Bronchial epithelial cell (primary cell): ENCODE measurements at regions not wholly inside any gene's neighbourhood (a gene's known extent, or its start where the extent isn't known, plus 50 kb on each side); places are given as distances from the start of the nearest gene placed in this dataset.

Experiments used
- DNase-seq: peaks from one replicate; pipeline ENCODE4 v3.0.0-alpha.2; 2010; ENCODE audit warnings: low read depth
- FAIRE-seq: peaks from 2 replicates; lab custom pipeline; 2011; peaks lifted over from hg19 to GRCh38; lab: Jason Lieb, UNC
- H3K27me3 ChIP-seq: 2 replicates; pipeline ENCODE4 v1.5.1; 2011; ENCODE audit warnings: low read length; ENCODE audit not compliant: control insufficient read depth, insufficient read depth
- H3K36me3 ChIP-seq: 2 replicates; pipeline ENCODE4 v1.5.1; 2011; ENCODE audit warnings: low read length; ENCODE audit not compliant: control insufficient read depth, insufficient read depth
- H3K4me3 ChIP-seq: 2 replicates; pipeline ENCODE4 v1.5.1; 2011; ENCODE audit warnings: mild to moderate bottlenecking, low read depth, low read length, control low read depth
- TF ChIP-seq, protein P1 (sequence below): IDR thresholded peaks from 2 replicates; pipeline ENCODE4 v1.5.1; 2011; ENCODE audit warnings: mild to moderate bottlenecking, moderate library complexity, low read length, control low read depth, inconsistent platforms; ENCODE audit not compliant: insufficient read depth, severe bottlenecking

GRCh38 chr10:78533098-78533497 is 499.4 kb downstream of the RPS24 start:
- H3K4me3 ChIP-seq = no peak overlapping the region
- H3K27me3 ChIP-seq = no peaks in the 10 kb centered on the region

GRCh38 chr10:78533776-78534175 is 500.1 kb downstream of the RPS24 start:
- Histone ChIP-seq H3K4me3 (no peak overlapping the region), H3K27me3 (no peaks in the 10 kb centered on the region), H3K36me3 (no peaks in the 10 kb centered on the region)
- no peak for DNase-seq
- peak; percentile 83 for FAIRE-seq
- TF ChIP-seq, protein P1, sequence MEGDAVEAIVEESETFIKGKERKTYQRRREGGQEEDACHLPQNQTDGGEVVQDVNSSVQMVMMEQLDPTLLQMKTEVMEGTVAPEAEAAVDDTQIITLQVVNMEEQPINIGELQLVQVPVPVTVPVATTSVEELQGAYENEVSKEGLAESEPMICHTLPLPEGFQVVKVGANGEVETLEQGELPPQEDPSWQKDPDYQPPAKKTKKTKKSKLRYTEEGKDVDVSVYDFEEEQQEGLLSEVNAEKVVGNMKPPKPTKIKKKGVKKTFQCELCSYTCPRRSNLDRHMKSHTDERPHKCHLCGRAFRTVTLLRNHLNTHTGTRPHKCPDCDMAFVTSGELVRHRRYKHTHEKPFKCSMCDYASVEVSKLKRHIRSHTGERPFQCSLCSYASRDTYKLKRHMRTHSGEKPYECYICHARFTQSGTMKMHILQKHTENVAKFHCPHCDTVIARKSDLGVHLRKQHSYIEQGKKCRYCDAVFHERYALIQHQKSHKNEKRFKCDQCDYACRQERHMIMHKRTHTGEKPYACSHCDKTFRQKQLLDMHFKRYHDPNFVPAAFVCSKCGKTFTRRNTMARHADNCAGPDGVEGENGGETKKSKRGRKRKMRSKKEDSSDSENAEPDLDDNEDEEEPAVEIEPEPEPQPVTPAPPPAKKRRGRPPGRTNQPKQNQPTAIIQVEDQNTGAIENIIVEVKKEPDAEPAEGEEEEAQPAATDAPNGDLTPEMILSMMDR = no peak

More at GRCh38 chr10:78533098-78533497, 499.4 kb downstream of the RPS24 start:
- no peaks in the 10 kb centered on the region for H3K36me3 ChIP-seq
- FAIRE-seq = no peak
- TF ChIP-seq, protein P1 = no peak
- no peak for DNase-seq

DNA sequence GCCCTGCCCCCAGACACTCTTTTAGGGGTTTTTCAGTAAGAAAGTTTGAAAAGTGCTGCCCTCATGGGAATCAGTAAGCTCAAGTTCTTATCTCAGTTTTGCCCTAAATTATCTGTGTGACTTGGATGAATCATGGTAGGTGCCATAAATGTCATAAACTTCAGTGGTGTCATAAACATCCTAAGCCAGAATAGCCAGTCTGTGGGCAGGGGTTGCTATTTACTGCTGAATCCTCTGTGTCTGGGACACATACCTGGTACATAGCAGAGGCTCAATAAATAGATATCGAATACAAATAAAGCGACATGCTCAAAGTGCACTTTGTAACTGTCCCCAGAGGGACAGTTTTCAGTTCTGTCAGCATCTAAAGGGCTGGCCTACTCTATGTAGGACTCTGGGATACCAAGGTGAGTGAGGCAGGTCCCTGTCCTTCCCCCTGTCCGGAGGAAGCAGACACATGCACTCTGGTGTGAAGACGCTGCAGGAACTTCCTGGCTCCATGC is 502.1 kb downstream of the RPS24 start:
- TF ChIP-seq, protein P1 = no peak
- FAIRE-seq = no peak
- H3K36me3 ChIP-seq = no peaks in the 10 kb centered on the region
- no peak overlapping the region for H3K4me3 ChIP-seq
- H3K27me3 ChIP-seq = peaks cover 4% of the 10 kb centered on the region
- DNase-seq = no peak

GRCh38 chr10:78537018-78537417 is 503.4 kb downstream of the RPS24 start:
- FAIRE-seq (no peak), DNase-seq (no peak)
- TF ChIP-seq, protein P1 = no peak
- Histone ChIP-seq H3K36me3 (no peaks in the 10 kb centered on the region), H3K27me3 (peaks cover 4% of the 10 kb centered on the region), H3K4me3 (no peak overlapping the region)

DNA sequence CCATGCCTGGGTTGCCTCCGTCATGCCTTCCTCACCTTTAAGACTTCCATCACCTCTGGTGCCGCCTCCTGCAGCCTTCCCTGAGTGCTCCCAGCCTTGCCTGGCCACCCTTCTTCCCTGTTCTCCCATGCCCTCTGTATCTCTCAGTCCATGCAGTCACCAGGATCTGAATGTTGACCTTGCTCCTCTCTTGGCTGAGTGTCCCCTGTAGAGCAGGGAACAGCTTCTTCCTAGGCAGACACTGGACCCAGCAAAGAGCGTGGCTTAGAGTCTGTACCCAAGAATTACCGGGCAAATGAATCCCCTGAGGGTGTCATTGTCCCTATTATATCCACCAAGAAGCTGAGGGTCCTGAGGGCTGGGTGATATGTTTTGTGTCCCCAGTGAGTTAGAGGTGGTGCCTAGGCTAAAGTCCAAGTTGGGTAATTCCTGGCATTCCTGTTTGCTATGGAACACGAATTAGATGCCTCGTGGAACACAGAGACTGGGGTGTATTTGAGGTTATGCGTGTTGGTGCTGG is 505.6 kb downstream of the RPS24 start:
- peaks cover 13% of the 10 kb centered on the region for H3K27me3 ChIP-seq
- H3K4me3 ChIP-seq = no peak overlapping the region
- FAIRE-seq = no peak
- DNase-seq = no peak
- no peaks in the 10 kb centered on the region for H3K36me3 ChIP-seq
- TF ChIP-seq, protein P1 = no peak

GRCh38 chr10:78540355-78541076 is 506.9 kb downstream of the RPS24 start:
- H3K4me3 ChIP-seq = no peak overlapping the region
- no peak for FAIRE-seq
- H3K27me3 ChIP-seq = peaks cover 13% of the 10 kb centered on the region
- H3K36me3 ChIP-seq = no peaks in the 10 kb centered on the region
- DNase-seq = peak; percentile 9
- TF ChIP-seq, protein P1 = no peak
